CD14-positive monocyte (primary cell): ENCODE measurements at regions not wholly inside any gene's neighbourhood (a gene's known extent, or its start where the extent isn't known, plus 50 kb on each side); places are given as distances from the start of the nearest gene placed in this dataset.

ENCODE experiments used
- DNase-seq, 3 donors: peaks; one replicate each; pipeline ENCODE4 v3.0.0-alpha.2; 2011 to 2022
- H2AFZ ChIP-seq: 2 replicates; pipeline ENCODE4 v1.6.0; 2012; ENCODE audit warnings: mild to moderate bottlenecking, low read depth, low read length, inconsistent platforms; ENCODE audit not compliant: insufficient read depth, poor library complexity, severe bottlenecking
- H3K27ac ChIP-seq, 2 donors: 1 replicate in 1 of 2; 2 replicates in 1 of 2; pipeline ENCODE4 v1.5.1; 2012 to 2013; ENCODE audit warnings: low read length in 2 of 2, control low read depth in 1 of 2, inconsistent platforms in 1 of 2, low read depth in 1 of 2, mild to moderate bottlenecking in 1 of 2
- H3K27me3 ChIP-seq, 2 donors: one replicate each; pipeline versions ENCODE4 v1.6.0 to v1.6.1; 2011 to 2013; ENCODE audit warnings: low read length in 2 of 2; ENCODE audit not compliant: control insufficient read depth in 2 of 2, insufficient read depth in 2 of 2
- H3K36me3 ChIP-seq, 2 donors: replicated peaks in 1 of 2; 1 replicate in 1 of 2; 2 replicates in 1 of 2; pipeline versions ENCODE4 v1.5.1 to v1.6.1; 2012 to 2013; ENCODE audit warnings: low read length in 2 of 2, control low read depth in 1 of 2, inconsistent platforms in 1 of 2, mild to moderate bottlenecking in 1 of 2; ENCODE audit not compliant: insufficient read depth in 2 of 2, control insufficient read depth in 1 of 2
- H3K4me1 ChIP-seq, 2 donors: 1 replicate in 1 of 2; 2 replicates in 1 of 2; pipeline versions ENCODE4 v1.5.1 to v1.6.1; 2012 to 2013; ENCODE audit warnings: low read length in 2 of 2, control low read depth in 1 of 2, inconsistent platforms in 1 of 2, mild to moderate bottlenecking in 1 of 2, moderate library complexity in 1 of 2; ENCODE audit not compliant: insufficient read depth in 2 of 2, control insufficient read depth in 1 of 2
- H3K4me2 ChIP-seq: replicated peaks from 2 replicates; pipeline ENCODE3; 2012; ENCODE audit warnings: low read length, moderate library complexity, mild to moderate bottlenecking; ENCODE audit not compliant: poor library complexity, severe bottlenecking; ENCODE audit errors: extremely low read depth
- H3K4me3 ChIP-seq, 3 experiments: fragments of 200-600 bp in 1 of 3; sonication (generic) in 1 of 3; replicated peaks in 1 of 3; 1 replicate in 2 of 3; 2 replicates in 1 of 3; pipeline ENCODE4 v1.5.1; 2011 to 2013; ENCODE audit warnings: low read length in 3 of 3, mild to moderate bottlenecking in 3 of 3, control low read depth in 2 of 3, low read depth in 2 of 3, inconsistent platforms in 1 of 3, moderate library complexity in 1 of 3
- H3K79me2 ChIP-seq: 2 replicates; pipeline ENCODE4 v1.6.0; 2012; ENCODE audit warnings: mild to moderate bottlenecking, control low read depth, inconsistent platforms, low read length, moderate library complexity; ENCODE audit not compliant: insufficient read depth
- H3K9ac ChIP-seq: 2 replicates; pipeline ENCODE4 v1.6.0; 2017; ENCODE audit warnings: low read length, mild to moderate bottlenecking; ENCODE audit not compliant: insufficient read depth, poor library complexity, severe bottlenecking
- H3K9me3 ChIP-seq, 2 donors: replicated peaks in 1 of 2; 1 replicate in 1 of 2; 2 replicates in 1 of 2; pipeline versions ENCODE4 v1.5.1 to v1.6.1; 2012 to 2013; ENCODE audit warnings: low read length in 2 of 2, control low read depth in 1 of 2; ENCODE audit not compliant: control insufficient read depth in 1 of 2, insufficient read depth in 1 of 2
- H4K20me1 ChIP-seq: 2 replicates; pipeline ENCODE4 v1.6.0; 2012; ENCODE audit warnings: mild to moderate bottlenecking, low read length, control low read depth, moderate library complexity; ENCODE audit not compliant: insufficient read depth
- H3K27ac Mint-ChIP-seq, 7 donors: one replicate each; pipeline ENCODE4 v1.8.0; 2020; ENCODE audit warnings: mild to moderate bottlenecking in 7 of 7, mixed read lengths in 7 of 7, moderate library complexity in 6 of 7, inconsistent platforms in 2 of 7
- H3K27me3 Mint-ChIP-seq, 3 donors: one replicate each; pipeline ENCODE4 v1.8.0; 2021 to 2022; ENCODE audit warnings: low read depth in 3 of 3, mild to moderate bottlenecking in 3 of 3, mixed read lengths in 3 of 3, moderate library complexity in 3 of 3, inconsistent platforms in 1 of 3
- H3K36me3 Mint-ChIP-seq, 2 donors: one replicate each; pipeline ENCODE4 v1.8.0; 2020; ENCODE audit warnings: mixed read lengths in 2 of 2, inconsistent platforms in 1 of 2, mild to moderate bottlenecking in 1 of 2
- H3K4me1 Mint-ChIP-seq: one replicate; pipeline ENCODE4 v1.8.0; 2020; ENCODE audit warnings: mild to moderate bottlenecking, mixed read lengths
- H3K4me3 Mint-ChIP-seq, 2 donors: one replicate each; pipeline ENCODE4 v1.8.0; 2020; ENCODE audit warnings: mild to moderate bottlenecking in 2 of 2, mixed read lengths in 2 of 2, moderate library complexity in 1 of 2
- H3K9me3 Mint-ChIP-seq, 7 donors: one replicate each; pipeline ENCODE4 v1.8.0; 2020 to 2022; ENCODE audit warnings: mixed read lengths in 7 of 7, mild to moderate bottlenecking in 6 of 7, moderate library complexity in 6 of 7, inconsistent platforms in 2 of 7
- CTCF ChIP-seq: fragments of 200-600 bp; IDR thresholded peaks from one replicate; pipeline ENCODE4 v1.8.0; 2022; ENCODE audit warnings: antibody characterized with exemption, mild to moderate bottlenecking
- WGBS: methylation state at CpG from one replicate; pipeline ENCODE4 v1.1.5; 2013; ENCODE audit warnings: missing lambda C conversion rate; ENCODE audit not compliant: insufficient coverage; 5-methylcytosine and 5-hydroxymethylcytosine counted together
- intact Hi-C, 2 donors: fragments of 100-400 bp; cut with micrococcal nuclease; formaldehyde crosslinking; loops; one replicate each; pipeline versions ENCODE4 v1.15.0 to v1.15.1; 2023

GRCh38 chr5:71786337-71787055, 67.4 kb downstream of the CARTPT start:
- Histone ChIP-seq H3K27ac (no peak overlapping the region), H4K20me1 (no peaks in the 10 kb centered on the region), H3K27me3 (no peaks in the 10 kb centered on the region), H3K4me2 (no peak overlapping the region), H2AFZ (no peak overlapping the region), H3K9me3 (peaks cover 0 to 11% of the 10 kb centered on the region in 2 donors), H3K4me1 (no peaks in the 10 kb centered on the region), H3K79me2 (no peaks in the 10 kb centered on the region), H3K36me3 (no peaks in the 10 kb centered on the region), H3K9ac (no peak overlapping the region), H3K4me3 (no peak overlapping the region)
- peaks cover 5 to 10% (median 7%) of the 10 kb centered on the region in 3 donors for H3K27me3 Mint-ChIP-seq
- H3K4me3 Mint-ChIP-seq: no peak overlapping the region
- peaks cover 5% of the 10 kb centered on the region for H3K4me1 Mint-ChIP-seq
- intact Hi-C loops: no loop called here
- H3K36me3 Mint-ChIP-seq: no peaks in the 10 kb centered on the region
- H3K9me3 Mint-ChIP-seq: peaks cover 2 to 14% (median 10%) of the 10 kb centered on the region in 7 donors
- 80% methylated on average over 4 of the region's 8 CpGs for WGBS
- DNase-seq: no peak
- H3K27ac Mint-ChIP-seq: peak overlapping the region in 1 of 7 donors; percentile 32
- no peak for TF ChIP-seq CTCF

- no peaks in the 10 kb centered on the region for H3K36me3 Mint-ChIP-seq
- peaks cover 12 to 29% (median 21%) of the 10 kb centered on the region in 7 donors for H3K9me3 Mint-ChIP-seq
- H3K4me3 Mint-ChIP-seq: no peak overlapping the region
- H3K4me1 Mint-ChIP-seq: no peaks in the 10 kb centered on the region
- no peaks in the 10 kb centered on the region for H4K20me1 ChIP-seq
- peaks cover 0 to 13% of the 10 kb centered on the region in 2 donors for H3K9me3 ChIP-seq
- no peak overlapping the region for H3K9ac ChIP-seq
- WGBS: 100% methylated on average over 1 of the region's 2 CpGs
- no peak overlapping the region for H2AFZ ChIP-seq
- intact Hi-C loops: no loop called here
- H3K4me3 ChIP-seq: no peak overlapping the region
- H3K27me3 Mint-ChIP-seq: peaks cover 5 to 10% (median 9%) of the 10 kb centered on the region in 3 donors
- no peak for DNase-seq
- no peaks in the 10 kb centered on the region for H3K4me1 ChIP-seq
- TF ChIP-seq CTCF: no peak
- no peaks in the 10 kb centered on the region for H3K79me2 ChIP-seq
- H3K4me2 ChIP-seq: no peak overlapping the region
- H3K27ac Mint-ChIP-seq: no peak overlapping the region
- no peak overlapping the region for H3K27ac ChIP-seq
- H3K27me3 ChIP-seq: no peaks in the 10 kb centered on the region
- no peaks in the 10 kb centered on the region for H3K36me3 ChIP-seq
Observed at GRCh38 chr5:71788794-71789193, 69.7 kb downstream of the CARTPT start.
